Keratinocyte (primary cell): ENCODE measurements at regions not wholly inside any gene's neighbourhood (a gene's known extent, or its start where the extent isn't known, plus 50 kb on each side); places are given as distances from the start of the nearest gene placed in this dataset.

Experiments
- DNase-seq: peaks from one replicate; pipeline ENCODE4 v3.0.0-alpha.2; 2011; ENCODE audit warnings: low read depth, missing footprints, low spot score
- FAIRE-seq: peaks from 2 replicates; lab custom pipeline; 2011; peaks lifted over from hg19 to GRCh38; lab: Jason Lieb, UNC
- H2AFZ ChIP-seq: 2 replicates; pipeline ENCODE4 v1.6.0; 2012; ENCODE audit warnings: low read length, control low read depth, inconsistent platforms; ENCODE audit not compliant: control insufficient read depth
- H3K27ac ChIP-seq: 2 replicates; pipeline ENCODE4 v1.5.1; 2011; ENCODE audit warnings: low read length; ENCODE audit not compliant: control insufficient read depth, insufficient read depth
- H3K27me3 ChIP-seq: 3 replicates; pipeline ENCODE4 v1.6.0; 2011; ENCODE audit warnings: low read length; ENCODE audit not compliant: control insufficient read depth, insufficient read depth; ENCODE audit errors: extremely low read depth
- H3K36me3 ChIP-seq, 2 experiments: 2 replicates in 1 of 2; 3 replicates in 1 of 2; pipeline ENCODE4 v1.5.1; 2011; ENCODE audit warnings: low read length in 2 of 2, mild to moderate bottlenecking in 1 of 2; ENCODE audit not compliant: control insufficient read depth in 2 of 2, insufficient read depth in 2 of 2; ENCODE audit errors: extremely low read depth in 1 of 2
- H3K4me1 ChIP-seq: 3 replicates; pipeline ENCODE4 v1.5.1; 2011; ENCODE audit warnings: low read length; ENCODE audit not compliant: control insufficient read depth, insufficient read depth; ENCODE audit errors: extremely low read depth
- H3K4me2 ChIP-seq: 3 replicates; pipeline ENCODE4 v1.6.0; 2011; ENCODE audit warnings: low read depth, low read length; ENCODE audit not compliant: control insufficient read depth, insufficient read depth; ENCODE audit errors: extremely low read depth
- H3K4me3 ChIP-seq, 3 experiments: fragments of 200-600 bp in 1 of 3; sonication (generic) in 1 of 3; 2 replicates in 2 of 3; 3 replicates in 1 of 3; pipeline ENCODE4 v1.5.1; 2011 to 2016; ENCODE audit warnings: low read length in 3 of 3, mild to moderate bottlenecking in 3 of 3, control low read depth in 2 of 3, inconsistent platforms in 1 of 3, low read depth in 1 of 3, mixed read lengths in 1 of 3, mixed run types in 1 of 3, moderate library complexity in 1 of 3; ENCODE audit not compliant: control insufficient read depth in 2 of 3, insufficient read depth in 2 of 3; ENCODE audit errors: extremely low read depth in 1 of 3
- H3K79me2 ChIP-seq: 2 replicates; pipeline ENCODE4 v1.6.0; 2012; ENCODE audit warnings: low read length; ENCODE audit not compliant: control insufficient read depth, insufficient read depth
- H3K9ac ChIP-seq: 3 replicates; pipeline ENCODE4 v1.6.0; 2011; ENCODE audit warnings: low read length; ENCODE audit not compliant: control insufficient read depth, insufficient read depth; ENCODE audit errors: extremely low read depth
- H3K9me1 ChIP-seq: 3 replicates; pipeline ENCODE4 v1.6.0; 2011; ENCODE audit warnings: low read length; ENCODE audit not compliant: control insufficient read depth, insufficient read depth; ENCODE audit errors: extremely low read depth
- H3K9me3 ChIP-seq: 2 replicates; pipeline ENCODE4 v1.5.1; 2012; ENCODE audit warnings: low read depth, low read length; ENCODE audit not compliant: control insufficient read depth
- H4K20me1 ChIP-seq: 3 replicates; pipeline ENCODE4 v1.6.0; 2011; ENCODE audit warnings: low read length; ENCODE audit not compliant: control insufficient read depth, insufficient read depth; ENCODE audit errors: extremely low read depth
- EZH2 ChIP-seq: IDR thresholded peaks from one replicate; pipeline ENCODE4 v1.6.1; 2012; ENCODE audit warnings: inconsistent platforms, mild to moderate bottlenecking, low read length, moderate library complexity
- dilution Hi-C: fragments of 300-500 bp; cut with MboI; formaldehyde crosslinking; loops from one replicate; pipeline ENCODE4 v1.7.0; 2020; ENCODE audit warnings: low sequenced_read_pairs; ENCODE audit not compliant: extremely low pct_ligation_motif_present
- TF ChIP-seq, protein P1 (sequence below), 3 experiments: IDR thresholded peaks in 1 of 3; conservative IDR thresholded peaks in 1 of 3; optimal IDR thresholded peaks in 1 of 3; 2 replicates in 2 of 3; 3 replicates in 1 of 3; pipeline versions ENCODE3 to v1.5.1; 2011; ENCODE audit warnings: low read length in 3 of 3, mild to moderate bottlenecking in 3 of 3, moderate library complexity in 2 of 3, control low read depth in 1 of 3, inconsistent platforms in 1 of 3; ENCODE audit not compliant: insufficient read depth in 2 of 3; ENCODE audit errors: extremely low read depth in 1 of 3

GRCh38 chr1:37306871-37307270 is 167.5 kb upstream of the ZC3H12A start:
- FAIRE-seq, result no peak
- dilution Hi-C loops, result no loop called here

GRCh38 chr1:37308031-37308960 is 166.1 kb upstream of the ZC3H12A start:
- no peak for FAIRE-seq

More at GRCh38 chr1:37306871-37307270, 167.5 kb upstream of the ZC3H12A start:
- DNase-seq, result no peak
- H2AFZ ChIP-seq, result no peak overlapping the region
- H3K4me3 ChIP-seq, result no peak overlapping the region
- H3K36me3 ChIP-seq, result no peaks in the 10 kb centered on the region
- H3K9me3 ChIP-seq, result no peaks in the 10 kb centered on the region
- no peaks in the 10 kb centered on the region for H3K79me2 ChIP-seq
- H3K27me3 ChIP-seq, result no peaks in the 10 kb centered on the region
- no peaks in the 10 kb centered on the region for H3K4me1 ChIP-seq
- no peak overlapping the region for H3K4me2 ChIP-seq
- H4K20me1 ChIP-seq, result no peaks in the 10 kb centered on the region
- TF ChIP-seq, protein P1, sequence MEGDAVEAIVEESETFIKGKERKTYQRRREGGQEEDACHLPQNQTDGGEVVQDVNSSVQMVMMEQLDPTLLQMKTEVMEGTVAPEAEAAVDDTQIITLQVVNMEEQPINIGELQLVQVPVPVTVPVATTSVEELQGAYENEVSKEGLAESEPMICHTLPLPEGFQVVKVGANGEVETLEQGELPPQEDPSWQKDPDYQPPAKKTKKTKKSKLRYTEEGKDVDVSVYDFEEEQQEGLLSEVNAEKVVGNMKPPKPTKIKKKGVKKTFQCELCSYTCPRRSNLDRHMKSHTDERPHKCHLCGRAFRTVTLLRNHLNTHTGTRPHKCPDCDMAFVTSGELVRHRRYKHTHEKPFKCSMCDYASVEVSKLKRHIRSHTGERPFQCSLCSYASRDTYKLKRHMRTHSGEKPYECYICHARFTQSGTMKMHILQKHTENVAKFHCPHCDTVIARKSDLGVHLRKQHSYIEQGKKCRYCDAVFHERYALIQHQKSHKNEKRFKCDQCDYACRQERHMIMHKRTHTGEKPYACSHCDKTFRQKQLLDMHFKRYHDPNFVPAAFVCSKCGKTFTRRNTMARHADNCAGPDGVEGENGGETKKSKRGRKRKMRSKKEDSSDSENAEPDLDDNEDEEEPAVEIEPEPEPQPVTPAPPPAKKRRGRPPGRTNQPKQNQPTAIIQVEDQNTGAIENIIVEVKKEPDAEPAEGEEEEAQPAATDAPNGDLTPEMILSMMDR (optimal IDR thresholded peaks at IDR 0.05 in 1 of 3, IDR thresholded peaks at IDR 0.05 in 1 of 3, conservative IDR thresholded peaks at IDR 0.05 in 1 of 3; ENCODE audit: extremely low read depth in 1 of 3, insufficient read depth in 2 of 3, low read length in 3 of 3), result no peak
- no peak for TF ChIP-seq EZH2
- no peak overlapping the region for H3K27ac ChIP-seq
- H3K9ac ChIP-seq, result no peak overlapping the region
- H3K9me1 ChIP-seq, result no peaks in the 10 kb centered on the region

More at GRCh38 chr1:37308031-37308960, 166.1 kb upstream of the ZC3H12A start:
- TF ChIP-seq, protein P1 (optimal IDR thresholded peaks at IDR 0.05 in 1 of 3, IDR thresholded peaks at IDR 0.05 in 1 of 3, conservative IDR thresholded peaks at IDR 0.05 in 1 of 3; ENCODE audit: extremely low read depth in 1 of 3, insufficient read depth in 2 of 3, low read length in 3 of 3), result no peak
- no peak for TF ChIP-seq EZH2
- H3K9me1 ChIP-seq, result no peaks in the 10 kb centered on the region
- H3K79me2 ChIP-seq, result no peaks in the 10 kb centered on the region
- no peaks in the 10 kb centered on the region for H3K9me3 ChIP-seq
- H3K4me1 ChIP-seq, result no peaks in the 10 kb centered on the region
- DNase-seq, result no peak
- dilution Hi-C loops, result no loop called here
- no peak overlapping the region for H2AFZ ChIP-seq
- H3K27ac ChIP-seq, result no peak overlapping the region
- no peak overlapping the region for H3K9ac ChIP-seq
- H3K36me3 ChIP-seq, result no peaks in the 10 kb centered on the region
- no peak overlapping the region for H3K4me2 ChIP-seq
- no peak overlapping the region for H3K4me3 ChIP-seq
- H4K20me1 ChIP-seq, result no peaks in the 10 kb centered on the region
- H3K27me3 ChIP-seq, result no peaks in the 10 kb centered on the region
